ENCODE measurements at regions not wholly inside any gene's neighbourhood (a gene's known extent, or its start where the extent isn't known, plus 50 kb on each side); places are given as distances from the start of the nearest gene placed in this dataset.
A peak's percentile ranks its signal among the peaks of the same experiment; 100 is the strongest.

DNA sequence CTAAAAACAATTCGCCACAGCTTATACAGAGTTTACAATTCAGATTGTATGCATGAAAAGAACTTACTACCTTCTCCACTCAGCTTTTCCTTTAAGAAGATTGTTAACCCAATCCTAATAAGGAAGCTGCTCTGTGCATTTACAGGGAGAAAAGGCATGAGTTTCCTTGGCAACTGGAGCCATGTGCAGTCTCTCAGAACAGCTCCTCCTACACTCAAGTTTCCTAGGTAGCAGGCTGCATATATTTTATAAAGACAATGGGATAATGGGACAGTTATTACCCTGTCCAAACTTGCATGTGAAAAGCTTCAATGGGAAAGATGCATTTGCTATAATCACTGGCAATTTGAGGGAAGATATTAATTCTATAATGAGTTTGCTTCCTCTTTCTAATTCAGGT is 125.5 kb upstream of the TRPC4 start:
- H3K4me3 ChIP-seq (ENCODE audit: low read depth, low read length), result no peak overlapping the region
- DNase-seq (ENCODE audit: low read depth), result peak; percentile 60
- TF ChIP-seq, protein P1, sequence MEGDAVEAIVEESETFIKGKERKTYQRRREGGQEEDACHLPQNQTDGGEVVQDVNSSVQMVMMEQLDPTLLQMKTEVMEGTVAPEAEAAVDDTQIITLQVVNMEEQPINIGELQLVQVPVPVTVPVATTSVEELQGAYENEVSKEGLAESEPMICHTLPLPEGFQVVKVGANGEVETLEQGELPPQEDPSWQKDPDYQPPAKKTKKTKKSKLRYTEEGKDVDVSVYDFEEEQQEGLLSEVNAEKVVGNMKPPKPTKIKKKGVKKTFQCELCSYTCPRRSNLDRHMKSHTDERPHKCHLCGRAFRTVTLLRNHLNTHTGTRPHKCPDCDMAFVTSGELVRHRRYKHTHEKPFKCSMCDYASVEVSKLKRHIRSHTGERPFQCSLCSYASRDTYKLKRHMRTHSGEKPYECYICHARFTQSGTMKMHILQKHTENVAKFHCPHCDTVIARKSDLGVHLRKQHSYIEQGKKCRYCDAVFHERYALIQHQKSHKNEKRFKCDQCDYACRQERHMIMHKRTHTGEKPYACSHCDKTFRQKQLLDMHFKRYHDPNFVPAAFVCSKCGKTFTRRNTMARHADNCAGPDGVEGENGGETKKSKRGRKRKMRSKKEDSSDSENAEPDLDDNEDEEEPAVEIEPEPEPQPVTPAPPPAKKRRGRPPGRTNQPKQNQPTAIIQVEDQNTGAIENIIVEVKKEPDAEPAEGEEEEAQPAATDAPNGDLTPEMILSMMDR (conservative IDR thresholded peaks at IDR 0.05; ENCODE audit: low read depth, low read length), result peak; percentile 10

DNA sequence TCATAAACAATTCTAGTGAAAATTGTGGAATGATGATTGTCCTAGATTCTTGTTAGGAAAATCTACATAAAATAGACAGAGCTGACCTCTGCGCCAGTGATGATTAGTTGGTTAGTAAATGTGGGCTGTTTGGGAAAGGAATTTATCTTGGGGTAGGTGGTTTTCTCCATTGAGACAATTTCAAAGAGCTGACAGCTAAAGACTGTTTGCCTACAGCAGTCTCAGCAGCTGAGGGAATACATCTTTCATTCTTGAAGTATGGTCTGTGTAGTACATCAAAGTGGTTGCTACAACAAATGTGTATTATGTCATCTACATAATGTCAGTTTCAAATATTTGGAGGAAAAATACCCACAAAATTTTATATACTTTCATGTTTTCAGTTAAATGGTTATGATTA is 117.2 kb upstream of the TRPC4 start:
- no peak for DNase-seq (ENCODE audit: low read depth)
- TF ChIP-seq, protein P1 (conservative IDR thresholded peaks at IDR 0.05; ENCODE audit: low read depth, low read length), result no peak
- no peak overlapping the region for H3K4me3 ChIP-seq (ENCODE audit: low read depth, low read length)

DNA sequence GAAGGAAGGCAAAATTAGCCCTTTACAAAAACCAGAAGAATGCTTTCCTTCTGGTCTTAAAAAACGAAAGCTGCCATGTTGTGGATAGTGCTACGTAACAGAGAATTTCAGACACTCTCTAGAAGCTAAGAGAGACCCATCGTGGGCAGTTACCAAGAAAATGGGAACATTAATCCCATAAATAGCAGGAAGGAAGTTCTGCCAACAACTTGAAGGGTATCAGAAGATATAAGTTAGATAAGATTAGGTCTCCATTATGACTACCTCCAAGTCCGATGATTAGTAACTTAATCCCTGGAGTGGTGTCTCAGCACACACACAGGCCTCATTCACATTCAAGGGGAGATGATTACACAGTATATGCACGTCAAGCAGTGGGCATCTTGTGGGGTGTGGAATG is 115.7 kb upstream of the TRPC4 start:
- no peak overlapping the region for H3K4me3 ChIP-seq (ENCODE audit: low read depth, low read length)
- no peak for DNase-seq (ENCODE audit: low read depth)
- TF ChIP-seq, protein P1 (conservative IDR thresholded peaks at IDR 0.05; ENCODE audit: low read depth, low read length), result no peak

DNA sequence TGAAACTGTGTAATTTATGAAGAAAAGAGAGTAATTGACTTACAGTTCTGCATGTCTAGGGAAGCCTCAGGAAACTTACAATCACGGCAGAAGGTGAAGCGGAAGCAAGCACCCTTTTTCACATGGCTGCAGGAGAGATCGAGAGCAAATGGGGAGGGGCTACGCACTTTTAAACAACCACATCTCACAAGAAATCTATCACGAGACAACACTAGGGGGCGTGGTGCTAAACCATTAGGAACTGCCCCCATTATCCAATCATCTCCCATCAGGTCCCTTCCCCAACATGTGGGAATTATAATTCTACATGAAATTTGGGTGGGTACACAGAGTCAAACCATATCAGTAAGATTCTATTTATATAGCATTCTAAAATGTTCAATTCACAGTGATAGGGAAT is 114.8 kb upstream of the TRPC4 start:
- DNase-seq (ENCODE audit: low read depth), result no peak
- TF ChIP-seq, protein P1 (conservative IDR thresholded peaks at IDR 0.05; ENCODE audit: low read depth, low read length), result no peak
- no peak overlapping the region for H3K4me3 ChIP-seq (ENCODE audit: low read depth, low read length)

DNA sequence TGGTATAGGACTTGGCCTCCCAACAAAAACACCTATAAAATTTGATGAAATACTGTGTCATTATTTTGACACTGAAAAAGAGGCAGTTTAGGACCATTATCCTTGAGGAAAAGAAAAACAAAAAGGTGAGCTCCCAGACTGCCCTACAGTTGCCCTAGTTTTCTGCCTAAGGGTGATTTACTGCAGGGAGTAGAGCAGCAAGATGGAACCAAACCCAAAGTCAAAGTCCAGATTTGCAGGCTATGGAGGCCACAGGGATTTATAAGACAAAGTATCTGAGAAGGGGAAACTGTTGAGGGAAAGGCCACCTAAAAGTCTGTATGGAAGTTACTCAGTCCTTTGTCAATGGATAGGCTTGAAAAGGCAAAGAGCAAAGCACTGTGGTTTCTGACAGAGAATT is 112.4 kb upstream of the TRPC4 start:
- no peak overlapping the region for H3K4me3 ChIP-seq (ENCODE audit: low read depth, low read length)
- TF ChIP-seq, protein P1 (conservative IDR thresholded peaks at IDR 0.05; ENCODE audit: low read depth, low read length), result no peak
- no peak for DNase-seq (ENCODE audit: low read depth)

DNA sequence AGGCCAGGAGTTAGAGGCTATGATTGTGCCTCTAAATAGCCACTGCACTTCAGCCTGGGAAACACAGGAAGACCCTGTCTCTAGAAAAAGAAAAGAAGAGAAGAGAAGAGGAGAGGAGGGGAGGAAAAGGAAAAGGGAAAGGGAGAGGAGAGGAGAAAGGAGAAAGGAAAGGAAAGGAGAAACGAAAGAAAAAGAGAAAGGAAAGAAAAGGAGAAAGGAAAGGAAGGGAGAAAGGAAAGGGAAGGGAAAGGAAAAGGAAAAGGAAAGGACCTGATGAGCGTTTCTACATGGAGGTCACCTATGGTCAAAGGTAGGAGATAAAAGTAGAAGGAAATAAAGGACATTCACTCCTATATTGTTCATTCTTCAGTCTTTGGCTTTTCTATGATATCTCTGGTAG is 109.1 kb upstream of the TRPC4 start:
- no peak for DNase-seq (ENCODE audit: low read depth)
- TF ChIP-seq, protein P1 (conservative IDR thresholded peaks at IDR 0.05; ENCODE audit: low read depth, low read length), result no peak
- H3K4me3 ChIP-seq (ENCODE audit: low read depth, low read length), result no peak overlapping the region

DNA sequence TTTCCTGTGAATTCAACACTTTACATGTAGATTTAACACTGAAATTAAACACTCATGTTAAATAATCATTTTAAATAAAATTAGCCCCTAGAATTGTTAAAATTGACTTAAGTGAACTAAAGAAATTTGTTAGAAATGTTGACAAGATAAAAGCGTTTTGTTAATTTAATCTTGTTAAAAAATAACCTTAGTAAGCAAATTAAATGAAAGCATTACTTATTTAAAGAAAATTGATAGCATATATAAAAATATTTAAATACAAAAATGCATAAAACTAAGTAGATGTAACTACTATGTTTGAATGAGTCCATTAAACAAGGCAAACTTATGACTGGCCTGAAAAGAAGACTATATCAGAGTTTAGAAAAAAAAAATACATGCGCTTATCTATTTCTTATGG is 99.0 kb upstream of the TRPC4 start:
- no peak for DNase-seq (ENCODE audit: low read depth)
- TF ChIP-seq, protein P1 (conservative IDR thresholded peaks at IDR 0.05; ENCODE audit: low read depth, low read length), result no peak
- no peak overlapping the region for H3K4me3 ChIP-seq (ENCODE audit: low read depth, low read length)
